H1 (cell line): ENCODE measurements at regions not wholly inside any gene's neighbourhood (a gene's known extent, or its start where the extent isn't known, plus 50 kb on each side); places are given as distances from the start of the nearest gene placed in this dataset.

Experiments
- CTCF ChIA-PET: fragments of 300-600 bp; sonication (Branson Sonifier 250); formaldehyde crosslinking; loops from one replicate; lab custom pipeline; 2021; ENCODE audit not compliant: partially characterized antibody; lab: Charles Lee
- POLR2A ChIA-PET: fragments of 300-600 bp; sonication (Branson Sonifier 250); formaldehyde crosslinking; loops from one replicate; lab custom pipeline; 2021; ENCODE audit warnings: inconsistent platforms; ENCODE audit not compliant: partially characterized antibody; lab: Charles Lee
- DNase-seq, 2 experiments: peaks; one replicate each; pipeline versions ENCODE4 v3.0.0 to v3.0.0-alpha.2; 2010 to 2022; ENCODE audit warnings: low spot score in 2 of 2, low read depth in 1 of 2, mixed read lengths in 1 of 2
- FAIRE-seq: peaks from 2 replicates; lab custom pipeline; 2011; peaks lifted over from hg19 to GRCh38; lab: Jason Lieb, UNC
- H2AFZ ChIP-seq: 2 replicates; pipeline ENCODE4 v1.8.1; 2012; ENCODE audit warnings: low read length, inconsistent platforms
- H2AK5ac ChIP-seq: 2 replicates; pipeline ENCODE4 v1.6.1; 2013; ENCODE audit warnings: low read depth, low read length
- H2BK120ac ChIP-seq: replicated peaks from 2 replicates; pipeline ENCODE3; 2013; ENCODE audit warnings: low read depth, low read length, inconsistent platforms
- H2BK12ac ChIP-seq: 2 replicates; pipeline ENCODE4 v1.6.1; 2013; ENCODE audit warnings: low read depth, low read length
- H2BK15ac ChIP-seq: 2 replicates; pipeline ENCODE4 v1.6.1; 2013; ENCODE audit warnings: low read length
- H2BK20ac ChIP-seq: 2 replicates; pipeline ENCODE4 v1.6.1; 2013; ENCODE audit warnings: low read length
- H2BK5ac ChIP-seq: 2 replicates; pipeline ENCODE4 v1.6.1; 2013; ENCODE audit warnings: low read depth, low read length
- H3K14ac ChIP-seq: 2 replicates; pipeline ENCODE4 v1.6.1; 2013; ENCODE audit warnings: inconsistent platforms; ENCODE audit not compliant: insufficient read length
- H3K18ac ChIP-seq: 2 replicates; pipeline ENCODE4 v1.6.1; 2013; ENCODE audit warnings: low read length; ENCODE audit errors: extremely low read depth
- H3K23ac ChIP-seq: 2 replicates; pipeline ENCODE4 v1.6.1; 2013; ENCODE audit warnings: inconsistent platforms; ENCODE audit not compliant: insufficient read length
- H3K23me2 ChIP-seq: 2 replicates; pipeline ENCODE4 v1.6.1; 2013; ENCODE audit warnings: low read depth, low read length
- H3K27ac ChIP-seq: 2 replicates; pipeline ENCODE4 v1.6.1; 2011; ENCODE audit warnings: low read depth, low read length, inconsistent platforms
- H3K27me3 ChIP-seq, 4 experiments: replicated peaks in 1 of 4; 1 replicate in 1 of 4; 2 replicates in 3 of 4; pipeline versions ENCODE4 v1.6.1 to v1.8.1; 2011 to 2013; ENCODE audit warnings: low read length in 3 of 4, mild to moderate bottlenecking in 3 of 4, inconsistent platforms in 2 of 4, mixed read lengths in 2 of 4, moderate library complexity in 1 of 4; ENCODE audit not compliant: control insufficient read depth in 3 of 4, insufficient read depth in 3 of 4; ENCODE audit errors: extremely low read depth in 1 of 4
- H3K36me3 ChIP-seq, 4 experiments: 2 replicates each; pipeline versions ENCODE4 v1.6.1 to v1.8.1; 2011 to 2013; ENCODE audit warnings: mild to moderate bottlenecking in 4 of 4, low read length in 3 of 4, moderate library complexity in 2 of 4, control low read depth in 1 of 4, inconsistent platforms in 1 of 4; ENCODE audit not compliant: insufficient read depth in 4 of 4, control insufficient read depth in 2 of 4
- H3K4ac ChIP-seq: replicated peaks from 2 replicates; pipeline ENCODE3; 2013; ENCODE audit warnings: low read length, low read depth, mixed read lengths, inconsistent platforms; ENCODE audit not compliant: insufficient read length
- H3K4me1 ChIP-seq, 4 experiments: replicated peaks in 1 of 4; 1 replicate in 1 of 4; 2 replicates in 3 of 4; pipeline versions ENCODE4 v1.6.1 to v1.8.1; 2011 to 2013; ENCODE audit warnings: low read length in 3 of 4, inconsistent platforms in 2 of 4, mixed read lengths in 1 of 4; ENCODE audit not compliant: insufficient read depth in 4 of 4, control insufficient read depth in 3 of 4
- H3K4me2 ChIP-seq, 2 experiments: 2 replicates each; pipeline versions ENCODE4 v1.6.1 to v1.8.1; 2011 to 2013; ENCODE audit warnings: low read depth in 2 of 2, low read length in 2 of 2, control low read depth in 1 of 2, inconsistent platforms in 1 of 2, mild to moderate bottlenecking in 1 of 2; ENCODE audit not compliant: insufficient read depth in 1 of 2
- H3K4me3 ChIP-seq, 4 experiments: fragments of 200-600, 300-600 bp in 1 of 4; sonication (generic), shearing (Covaris generic), sonication (Bioruptor Twin) in 1 of 4; 2 replicates each; pipeline versions ENCODE4 v1.5.1 to v1.8.1; 2011 to 2016; ENCODE audit warnings: low read length in 4 of 4, low read depth in 3 of 4, control low read depth in 2 of 4, inconsistent platforms in 2 of 4, mild to moderate bottlenecking in 2 of 4, mixed read lengths in 1 of 4, moderate library complexity in 1 of 4; ENCODE audit not compliant: insufficient read depth in 2 of 4; ENCODE audit errors: extremely low read depth in 1 of 4
- H3K56ac ChIP-seq: replicated peaks from 2 replicates; pipeline ENCODE3; 2013; ENCODE audit warnings: low read depth, mild to moderate bottlenecking, mixed read lengths, low read length, inconsistent platforms; ENCODE audit not compliant: insufficient read length
- H3K79me1 ChIP-seq: 2 replicates; pipeline ENCODE4 v1.6.1; 2013; ENCODE audit warnings: low read depth, low read length, control low read depth
- H3K79me2 ChIP-seq, 2 experiments: 2 replicates each; pipeline versions ENCODE4 v1.6.1 to v1.8.1; 2012 to 2013; ENCODE audit warnings: low read length in 2 of 2, mild to moderate bottlenecking in 2 of 2, inconsistent platforms in 1 of 2; ENCODE audit not compliant: insufficient read depth in 2 of 2, control insufficient read depth in 1 of 2
- H3K9ac ChIP-seq, 4 experiments: replicated peaks in 1 of 4; 1 replicate in 1 of 4; 2 replicates in 3 of 4; pipeline versions ENCODE4 v1.6.1 to v1.8.1; 2011 to 2013; ENCODE audit warnings: low read depth in 3 of 4, low read length in 3 of 4, control low read depth in 2 of 4, mild to moderate bottlenecking in 2 of 4, moderate library complexity in 2 of 4, inconsistent platforms in 1 of 4; ENCODE audit errors: extremely low read depth in 1 of 4
- H3K9me3 ChIP-seq, 2 experiments: 2 replicates each; pipeline versions ENCODE4 v1.6.1 to v1.8.1; 2012 to 2013; ENCODE audit warnings: mild to moderate bottlenecking in 2 of 2, moderate library complexity in 2 of 2, control low read depth in 1 of 2, inconsistent platforms in 1 of 2, low read depth in 1 of 2, low read length in 1 of 2, mixed read lengths in 1 of 2; ENCODE audit not compliant: insufficient read depth in 2 of 2
- H4K20me1 ChIP-seq, 2 experiments: replicated peaks in 1 of 2; 2 replicates each; pipeline versions ENCODE3 to v1.8.1; 2011 to 2013; ENCODE audit warnings: inconsistent platforms in 2 of 2, low read length in 2 of 2, mild to moderate bottlenecking in 1 of 2; ENCODE audit not compliant: insufficient read depth in 2 of 2, control insufficient read depth in 1 of 2
- H4K5ac ChIP-seq: 2 replicates; pipeline ENCODE4 v1.6.1; 2013; ENCODE audit warnings: low read length, low read depth, mixed read lengths, inconsistent platforms; ENCODE audit not compliant: insufficient read length
- H4K8ac ChIP-seq: 2 replicates; pipeline ENCODE4 v1.8.0; 2013; ENCODE audit warnings: mild to moderate bottlenecking, moderate library complexity, low read length, inconsistent platforms; ENCODE audit not compliant: insufficient read depth; ENCODE audit errors: extremely low read depth
- H4K91ac ChIP-seq: replicated peaks from 2 replicates; pipeline ENCODE3; 2013; ENCODE audit warnings: low read length, mixed read lengths, inconsistent platforms; ENCODE audit not compliant: insufficient read length
- BCL11A ChIP-seq, 2 experiments: IDR thresholded peaks; one replicate each; pipeline ENCODE4 v1.6.1; 2011; ENCODE audit warnings: low read depth in 2 of 2, low read length in 2 of 2, mild to moderate bottlenecking in 2 of 2
- CHD2 ChIP-seq: IDR thresholded peaks from 2 replicates; pipeline ENCODE4 v1.6.1; 2012; ENCODE audit warnings: low read length, improper control_type of control experiment
- NANOG ChIP-seq: IDR thresholded peaks from 2 replicates; pipeline ENCODE4 v1.6.1; 2011; ENCODE audit warnings: low read length, low read depth, mild to moderate bottlenecking, inconsistent platforms; ENCODE audit not compliant: insufficient read depth, poor library complexity, severe bottlenecking
- RFX5 ChIP-seq: IDR thresholded peaks from 2 replicates; pipeline ENCODE4 v1.6.1; 2011; ENCODE audit warnings: low read depth, low read length, improper control_type of control experiment, borderline replicate concordance
- SIN3A ChIP-seq, 2 experiments: IDR thresholded peaks in 1 of 2; conservative IDR thresholded peaks in 1 of 2; 2 replicates each; pipeline ENCODE4 v1.6.1; 2011 to 2012; ENCODE audit warnings: low read length in 2 of 2, improper control_type of control experiment in 1 of 2, low read depth in 1 of 2, mild to moderate bottlenecking in 1 of 2
- TAF1 ChIP-seq: IDR thresholded peaks from 2 replicates; pipeline ENCODE4 v1.6.1; 2011; ENCODE audit warnings: mild to moderate bottlenecking, low read depth, low read length
- WGBS, 2 experiments: shearing (Covaris generic) in 1 of 2; methylation state at CpG; one replicate each; pipeline versions ENCODE4 v1.1.6 to v1.1.7; 2013 to 2015; ENCODE audit warnings: low lambda C conversion rate in 2 of 2, mixed read lengths in 2 of 2, inconsistent platforms in 1 of 2, low coverage in 1 of 2, missing lambda C conversion rate in 1 of 2; ENCODE audit not compliant: insufficient replicate concordance in 2 of 2, insufficient coverage in 1 of 2, insufficient read length in 1 of 2; ENCODE audit errors: extremely low coverage in 1 of 2, missing lambda C conversion rate in 1 of 2; 5-methylcytosine and 5-hydroxymethylcytosine counted together
- TF ChIP-seq, protein P1 (sequence below): IDR thresholded peaks from 2 replicates; pipeline ENCODE4 v1.6.1; 2011; ENCODE audit warnings: low read length, improper control_type of control experiment
- TF ChIP-seq, protein P2 (sequence below), 3 experiments: IDR thresholded peaks; 1 replicate in 2 of 3; 2 replicates in 1 of 3; pipeline versions ENCODE4 v1.5.1 to v1.6.1; 2011; ENCODE audit warnings: low read length in 3 of 3, mild to moderate bottlenecking in 3 of 3, inconsistent platforms in 2 of 3, low read depth in 1 of 3, moderate library complexity in 1 of 3; ENCODE audit not compliant: insufficient read depth in 1 of 3; ENCODE audit errors: control extremely low read depth in 1 of 3

GRCh38 chr20:50277460-50278376 lies 87.1 kb downstream of the CEBPB start:
- DNase-seq (no peak), FAIRE-seq (no peak)
- Histone ChIP-seq H3K36me3 (no peaks in the 10 kb centered on the region), H3K79me1 (no peaks in the 10 kb centered on the region), H3K4ac (no peak overlapping the region), H3K18ac (no peak overlapping the region), H2AFZ (no peak overlapping the region), H3K4me1 (peaks cover 0 to 3% (median 0%) of the 10 kb centered on the region in 4 experiments; a peak in 1 of 7 replicates), H4K91ac (no peak overlapping the region), H3K79me2 (no peaks in the 10 kb centered on the region), H3K23me2 (no peaks in the 10 kb centered on the region), H3K9me3 (no peaks in the 10 kb centered on the region), H3K4me2 (no peak overlapping the region), H2BK20ac (no peak overlapping the region), H4K5ac (no peak overlapping the region), H3K4me3 (no peak overlapping the region), H3K27me3 (no peaks in the 10 kb centered on the region; a peak in 1 of 7 replicates), H3K14ac (no peak overlapping the region), H4K20me1 (no peaks in the 10 kb centered on the region), H2AK5ac (no peak overlapping the region), H2BK15ac (no peak overlapping the region), H4K8ac (no peak overlapping the region), H2BK120ac (no peak overlapping the region), H3K56ac (no peak overlapping the region), H3K23ac (no peak overlapping the region), H3K27ac (no peak overlapping the region), H2BK5ac (no peak overlapping the region), H3K9ac (no peak overlapping the region), H2BK12ac (no peak overlapping the region)
- ChIA-PET CTCF (interaction anchor here (1.0 to 1.3 kb wide), 2 partner anchors 10 to 14 kb away, joined by 4 read pairs; no protein-coding TSS in a partner anchor), POLR2A (no interaction called here)
- 91% methylated on average over 16 of the region's 16 CpGs; no CpG with 5 or more reads in 1 of the 2 experiments for WGBS, 2 experiments
- TF ChIP-seq SIN3A (conservative IDR thresholded peaks at IDR 0.05 in 1 of 2, IDR thresholded peaks at IDR 0.05 in 1 of 2; ENCODE audit: low read depth in 1 of 2, low read length in 2 of 2) (no peak), NANOG (no peak), TAF1 (no peak), BCL11A (IDR thresholded peaks at IDR 0.05; ENCODE audit: low read depth in 2 of 2, low read length in 2 of 2) (no peak), CHD2 (no peak), RFX5 (no peak)
- TF ChIP-seq, protein P1, sequence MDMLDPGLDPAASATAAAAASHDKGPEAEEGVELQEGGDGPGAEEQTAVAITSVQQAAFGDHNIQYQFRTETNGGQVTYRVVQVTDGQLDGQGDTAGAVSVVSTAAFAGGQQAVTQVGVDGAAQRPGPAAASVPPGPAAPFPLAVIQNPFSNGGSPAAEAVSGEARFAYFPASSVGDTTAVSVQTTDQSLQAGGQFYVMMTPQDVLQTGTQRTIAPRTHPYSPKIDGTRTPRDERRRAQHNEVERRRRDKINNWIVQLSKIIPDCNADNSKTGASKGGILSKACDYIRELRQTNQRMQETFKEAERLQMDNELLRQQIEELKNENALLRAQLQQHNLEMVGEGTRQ, result no peak
- TF ChIP-seq, protein P2, sequence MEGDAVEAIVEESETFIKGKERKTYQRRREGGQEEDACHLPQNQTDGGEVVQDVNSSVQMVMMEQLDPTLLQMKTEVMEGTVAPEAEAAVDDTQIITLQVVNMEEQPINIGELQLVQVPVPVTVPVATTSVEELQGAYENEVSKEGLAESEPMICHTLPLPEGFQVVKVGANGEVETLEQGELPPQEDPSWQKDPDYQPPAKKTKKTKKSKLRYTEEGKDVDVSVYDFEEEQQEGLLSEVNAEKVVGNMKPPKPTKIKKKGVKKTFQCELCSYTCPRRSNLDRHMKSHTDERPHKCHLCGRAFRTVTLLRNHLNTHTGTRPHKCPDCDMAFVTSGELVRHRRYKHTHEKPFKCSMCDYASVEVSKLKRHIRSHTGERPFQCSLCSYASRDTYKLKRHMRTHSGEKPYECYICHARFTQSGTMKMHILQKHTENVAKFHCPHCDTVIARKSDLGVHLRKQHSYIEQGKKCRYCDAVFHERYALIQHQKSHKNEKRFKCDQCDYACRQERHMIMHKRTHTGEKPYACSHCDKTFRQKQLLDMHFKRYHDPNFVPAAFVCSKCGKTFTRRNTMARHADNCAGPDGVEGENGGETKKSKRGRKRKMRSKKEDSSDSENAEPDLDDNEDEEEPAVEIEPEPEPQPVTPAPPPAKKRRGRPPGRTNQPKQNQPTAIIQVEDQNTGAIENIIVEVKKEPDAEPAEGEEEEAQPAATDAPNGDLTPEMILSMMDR (IDR thresholded peaks at IDR 0.05; ENCODE audit: control extremely low read depth in 1 of 3, insufficient read depth in 1 of 3, low read depth in 1 of 3, low read length in 3 of 3), result no peak
